A673 (cell line): ENCODE measurements at regions not wholly inside any gene's neighbourhood (a gene's known extent, or its start where the extent isn't known, plus 50 kb on each side); places are given as distances from the start of the nearest gene placed in this dataset.

Experiments used
- EZH2 ChIP-seq: fragments of 200-600 bp; sonication (generic); IDR thresholded peaks from 2 replicates; pipeline ENCODE4 v1.6.1; 2017; ENCODE audit warnings: borderline replicate concordance, low read depth, mild to moderate bottlenecking, mixed read lengths, antibody characterized with exemption, low read length; ENCODE audit not compliant: poor library complexity, severe bottlenecking
- TF ChIP-seq, protein P1 (sequence below): fragments of 300-800, 200-600 bp; sonication (generic); conservative IDR thresholded peaks from 2 replicates; pipeline ENCODE4 v1.5.1; 2017; ENCODE audit warnings: low read depth, mild to moderate bottlenecking, antibody characterized with exemption, low read length, moderate library complexity, mixed read lengths

DNA sequence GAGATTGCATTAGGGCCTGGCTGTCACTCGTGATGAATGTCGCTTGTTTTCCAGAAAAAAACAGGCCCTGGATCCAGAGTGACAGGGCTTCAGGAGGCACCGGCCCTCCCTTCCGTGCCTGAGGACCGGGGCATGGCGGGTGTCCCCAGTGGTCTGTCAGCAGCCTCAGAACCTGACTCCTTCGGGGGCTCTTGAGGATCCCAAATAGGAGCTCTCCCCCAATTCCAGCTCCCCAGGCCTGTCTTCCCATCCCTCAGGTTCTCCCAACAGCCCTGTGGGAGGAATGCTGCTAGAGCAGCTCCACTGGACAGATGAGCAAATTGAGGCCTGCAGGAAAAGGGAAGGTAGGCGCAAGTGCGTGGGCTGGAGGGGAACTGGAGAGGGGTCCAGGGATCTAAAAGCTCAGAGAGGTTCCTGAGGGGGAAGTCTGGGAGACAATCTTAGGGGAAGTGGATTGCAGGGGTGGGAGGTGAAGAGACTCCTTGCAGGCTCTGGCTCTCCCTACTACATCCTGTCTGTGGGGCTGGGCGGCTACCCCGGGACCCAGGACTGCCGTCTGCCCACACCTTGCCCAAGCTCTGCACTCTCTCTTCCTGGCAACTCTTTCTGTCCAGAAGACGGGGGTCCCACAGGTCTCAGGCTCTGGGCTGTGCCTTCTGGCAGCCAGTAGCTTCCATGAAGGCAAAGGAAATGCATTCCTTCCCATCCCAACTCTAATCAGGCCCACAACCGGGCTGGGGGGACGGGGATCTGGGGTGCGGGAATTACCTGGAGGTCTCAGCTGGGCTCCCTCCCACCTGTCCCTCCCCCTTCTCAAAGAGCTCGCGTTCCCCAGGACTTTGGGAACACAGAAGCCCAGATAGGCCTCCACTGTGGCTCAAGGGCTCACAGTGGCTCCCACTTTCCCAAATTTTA is 105.7 kb upstream of the CASZ1 start:
- TF ChIP-seq, protein P1, sequence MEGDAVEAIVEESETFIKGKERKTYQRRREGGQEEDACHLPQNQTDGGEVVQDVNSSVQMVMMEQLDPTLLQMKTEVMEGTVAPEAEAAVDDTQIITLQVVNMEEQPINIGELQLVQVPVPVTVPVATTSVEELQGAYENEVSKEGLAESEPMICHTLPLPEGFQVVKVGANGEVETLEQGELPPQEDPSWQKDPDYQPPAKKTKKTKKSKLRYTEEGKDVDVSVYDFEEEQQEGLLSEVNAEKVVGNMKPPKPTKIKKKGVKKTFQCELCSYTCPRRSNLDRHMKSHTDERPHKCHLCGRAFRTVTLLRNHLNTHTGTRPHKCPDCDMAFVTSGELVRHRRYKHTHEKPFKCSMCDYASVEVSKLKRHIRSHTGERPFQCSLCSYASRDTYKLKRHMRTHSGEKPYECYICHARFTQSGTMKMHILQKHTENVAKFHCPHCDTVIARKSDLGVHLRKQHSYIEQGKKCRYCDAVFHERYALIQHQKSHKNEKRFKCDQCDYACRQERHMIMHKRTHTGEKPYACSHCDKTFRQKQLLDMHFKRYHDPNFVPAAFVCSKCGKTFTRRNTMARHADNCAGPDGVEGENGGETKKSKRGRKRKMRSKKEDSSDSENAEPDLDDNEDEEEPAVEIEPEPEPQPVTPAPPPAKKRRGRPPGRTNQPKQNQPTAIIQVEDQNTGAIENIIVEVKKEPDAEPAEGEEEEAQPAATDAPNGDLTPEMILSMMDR, result no peak
- no peak for TF ChIP-seq EZH2
